ENCODE measurements at regions not wholly inside any gene's neighbourhood (a gene's known extent, or its start where the extent isn't known, plus 50 kb on each side); places are given as distances from the start of the nearest gene placed in this dataset.

DNA sequence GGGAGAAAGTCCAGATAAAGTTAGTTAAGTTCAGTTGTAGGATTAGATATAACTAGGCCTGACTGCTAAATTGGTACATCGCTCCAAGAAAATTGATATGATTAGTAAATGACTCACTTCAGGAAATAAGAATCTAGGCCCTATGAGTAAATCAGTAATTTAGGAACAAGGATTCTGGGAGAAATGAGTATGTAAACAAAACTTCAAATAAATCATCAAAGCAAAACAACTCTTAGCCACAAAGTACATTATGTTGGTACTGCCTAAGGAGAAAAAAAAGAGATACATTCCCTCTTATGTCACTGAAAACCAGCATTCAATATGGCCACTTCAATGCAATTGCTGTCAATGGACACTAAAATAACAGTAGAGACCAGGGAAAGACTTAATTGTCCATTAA lies 529.1 kb downstream of the ZNF804A start:
- H3K27me3 ChIP-seq (ENCODE audit: control insufficient read depth, insufficient read depth, low read length), result no peaks in the 10 kb centered on the region
- no peaks in the 10 kb centered on the region for H3K9me1 ChIP-seq (ENCODE audit: insufficient read depth, low read length)
- POLR2A ChIA-PET (ENCODE audit: unreplicated experiment), result no interaction called here
- ATAC-seq (ENCODE audit: low read depth) (no peak), DNase-seq (no peak)
- H2BK120ac ChIP-seq (ENCODE audit: low read depth, low read length), result no peak overlapping the region
- H2AFZ ChIP-seq (replicated peaks; ENCODE audit: low read length, poor library complexity), result no peak overlapping the region
- TF ChIP-seq CHD1 (IDR thresholded peaks at IDR 0.05; ENCODE audit: low read depth, low read length) (no peak), MXI1 (IDR thresholded peaks at IDR 0.05; ENCODE audit: borderline replicate concordance, low read depth, low read length) (no peak), MAFK (IDR thresholded peaks at IDR 0.05; ENCODE audit: low read depth, low read length) (no peak), POLR2A (IDR thresholded peaks at IDR 0.05; ENCODE audit: low read depth, low read length) (no peak), CEBPB (IDR thresholded peaks at IDR 0.05; ENCODE audit: low read depth, low read length) (no peak), SMC3 (IDR thresholded peaks at IDR 0.05; ENCODE audit: low read depth, low read length) (no peak), RAD21 (IDR thresholded peaks at IDR 0.05; ENCODE audit: low read length) (no peak), BHLHE40 (IDR thresholded peaks at IDR 0.05; ENCODE audit: low read depth, low read length) (no peak), RCOR1 (IDR thresholded peaks at IDR 0.05; ENCODE audit: insufficient replicate concordance, low read length) (no peak), MAZ (IDR thresholded peaks at IDR 0.05; ENCODE audit: borderline replicate concordance, low read depth, low read length) (no peak)
- TF ChIP-seq, protein P1, sequence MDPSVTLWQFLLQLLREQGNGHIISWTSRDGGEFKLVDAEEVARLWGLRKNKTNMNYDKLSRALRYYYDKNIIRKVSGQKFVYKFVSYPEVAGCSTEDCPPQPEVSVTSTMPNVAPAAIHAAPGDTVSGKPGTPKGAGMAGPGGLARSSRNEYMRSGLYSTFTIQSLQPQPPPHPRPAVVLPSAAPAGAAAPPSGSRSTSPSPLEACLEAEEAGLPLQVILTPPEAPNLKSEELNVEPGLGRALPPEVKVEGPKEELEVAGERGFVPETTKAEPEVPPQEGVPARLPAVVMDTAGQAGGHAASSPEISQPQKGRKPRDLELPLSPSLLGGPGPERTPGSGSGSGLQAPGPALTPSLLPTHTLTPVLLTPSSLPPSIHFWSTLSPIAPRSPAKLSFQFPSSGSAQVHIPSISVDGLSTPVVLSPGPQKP (IDR thresholded peaks at IDR 0.05; ENCODE audit: borderline replicate concordance, low read depth, low read length), result no peak
- TF ChIP-seq, protein P2, sequence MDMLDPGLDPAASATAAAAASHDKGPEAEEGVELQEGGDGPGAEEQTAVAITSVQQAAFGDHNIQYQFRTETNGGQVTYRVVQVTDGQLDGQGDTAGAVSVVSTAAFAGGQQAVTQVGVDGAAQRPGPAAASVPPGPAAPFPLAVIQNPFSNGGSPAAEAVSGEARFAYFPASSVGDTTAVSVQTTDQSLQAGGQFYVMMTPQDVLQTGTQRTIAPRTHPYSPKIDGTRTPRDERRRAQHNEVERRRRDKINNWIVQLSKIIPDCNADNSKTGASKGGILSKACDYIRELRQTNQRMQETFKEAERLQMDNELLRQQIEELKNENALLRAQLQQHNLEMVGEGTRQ (IDR thresholded peaks at IDR 0.05; ENCODE audit: low read depth, low read length), result no peak
- H3K9me3 ChIP-seq (ENCODE audit: control insufficient read depth, insufficient read depth, low read length), result peaks cover 4% of the 10 kb centered on the region
- no peak overlapping the region for H3K4me3 ChIP-seq (ENCODE audit: insufficient read depth, low read depth, low read length)
- no peak overlapping the region for H3K9ac ChIP-seq (ENCODE audit: low read depth, low read length)
- dilution Hi-C loops (cut with HindIII; ENCODE audit: low sequenced_read_pairs, unreplicated experiment) (no loop called here), intact Hi-C loops (cut with micrococcal nuclease) (no loop called here), in situ Hi-C loops (cut with MboI; ENCODE audit: low sequenced_read_pairs) (no loop called here)
- no peaks in the 10 kb centered on the region for H3K4me1 ChIP-seq (ENCODE audit: control insufficient read depth, insufficient read depth, low read length)
- H4K91ac ChIP-seq (ENCODE audit: insufficient read depth, low read depth, low read length), result no peak overlapping the region
- H3K4me2 ChIP-seq (ENCODE audit: low read depth, low read length), result no peak overlapping the region
- H2BK20ac ChIP-seq (ENCODE audit: low read depth, low read length), result no peak overlapping the region
- BruUV-seq (replicated peaks), result no TSS peak
- WGBS, 2 experiments (ENCODE audit: extremely low coverage in 2 of 2, insufficient read length in 1 of 2), result no CpG with 5 or more reads among the region's 1 CpG
- no peak overlapping the region for H2AK9ac ChIP-seq (replicated peaks; ENCODE audit: low read depth, low read length, poor library complexity)
- no peak overlapping the region for H3K23ac ChIP-seq (ENCODE audit: low read depth, low read length)
- H2AK5ac ChIP-seq (ENCODE audit: low read depth, low read length), result no peak overlapping the region
- no peak overlapping the region for H2BK15ac ChIP-seq (ENCODE audit: low read depth, low read length)
- no peak overlapping the region for H3K56ac ChIP-seq (ENCODE audit: extremely low read depth, insufficient read depth, low read length)
- no peak overlapping the region for H4K5ac ChIP-seq (ENCODE audit: low read depth, low read length)
- H3K18ac ChIP-seq (ENCODE audit: low read depth, low read length), result no peak overlapping the region
- no peak overlapping the region for H4K8ac ChIP-seq (ENCODE audit: low read depth in 2 of 2, low read length in 2 of 2)
- no peaks in the 10 kb centered on the region for H3K36me3 ChIP-seq (ENCODE audit: control insufficient read depth, insufficient read depth, low read length)
- H4K20me1 ChIP-seq (ENCODE audit: insufficient read depth, low read length), result no peaks in the 10 kb centered on the region
- no peak overlapping the region for H3K14ac ChIP-seq (replicated peaks; ENCODE audit: low read depth, low read length)
- H3K79me1 ChIP-seq (ENCODE audit: low read depth in 1 of 2, low read length in 2 of 2), result no peaks in the 10 kb centered on the region
- CTCF ChIA-PET, result no interaction called here
- no peak overlapping the region for H2BK5ac ChIP-seq (ENCODE audit: low read depth, low read length, poor library complexity, severe bottlenecking)
- no peak overlapping the region for H3K4ac ChIP-seq (ENCODE audit: low read depth, low read length)
- no peak overlapping the region for H3K27ac ChIP-seq (ENCODE audit: insufficient read depth, low read length)

All from IMR-90 (cell line).